ENCODE measurements at regions not wholly inside any gene's neighbourhood (a gene's known extent, or its start where the extent isn't known, plus 50 kb on each side); places are given as distances from the start of the nearest gene placed in this dataset.

GRCh38 chr12:105423237-105423636 is 92.7 kb downstream of the C12orf75 start:
- DNase-seq (ENCODE audit: extremely low read depth, low read depth) = no peak
- TF ChIP-seq CTCF (IDR thresholded peaks at IDR 0.05; ENCODE audit: low read depth, low read length) = no peak

GRCh38 chr12:105423921-105424320 is 93.4 kb downstream of the C12orf75 start:
- no peak for DNase-seq (ENCODE audit: extremely low read depth, low read depth)
- TF ChIP-seq CTCF (IDR thresholded peaks at IDR 0.05; ENCODE audit: low read depth, low read length) = no peak

- DNase-seq (ENCODE audit: extremely low read depth, low read depth) = no peak
Measured at GRCh38 chr12:105425254-105426174, 95.0 kb downstream of the C12orf75 start.

GRCh38 chr12:105426766-105427165 is 96.3 kb downstream of the C12orf75 start:
- no peak for TF ChIP-seq CTCF (IDR thresholded peaks at IDR 0.05; ENCODE audit: low read depth, low read length)
- no peak for DNase-seq (ENCODE audit: extremely low read depth, low read depth)

More at GRCh38 chr12:105425254-105426174, 95.0 kb downstream of the C12orf75 start:
- TF ChIP-seq CTCF (IDR thresholded peaks at IDR 0.05; ENCODE audit: low read depth, low read length) = no peak

- no peak for DNase-seq (ENCODE audit: extremely low read depth, low read depth)
- no peak for TF ChIP-seq CTCF (IDR thresholded peaks at IDR 0.05; ENCODE audit: low read depth, low read length)
Measured at GRCh38 chr12:105427883-105428282, 97.4 kb downstream of the C12orf75 start.

GRCh38 chr12:105428793-105429395 is 98.4 kb downstream of the C12orf75 start:
- no peak for DNase-seq (ENCODE audit: extremely low read depth, low read depth)

More at GRCh38 chr12:105428793-105429395, 98.4 kb downstream of the C12orf75 start:
- no peak for TF ChIP-seq CTCF (IDR thresholded peaks at IDR 0.05; ENCODE audit: low read depth, low read length)

Data from AG09319 (cell line).